A673 (cell line): ENCODE measurements at regions not wholly inside any gene's neighbourhood (a gene's known extent, or its start where the extent isn't known, plus 50 kb on each side); places are given as distances from the start of the nearest gene placed in this dataset.

ENCODE experiments used
- BruUV-seq: library from RNA; stranded (reverse); fragments of 400-500 nt; replicated peaks from 2 replicates; lab custom pipeline; 2021; lab: Mats Ljungman, UMichigan
- CTCF ChIA-PET: fragments of 300-600 bp; sonication (Branson Sonifier 250); formaldehyde crosslinking; loops from one replicate; lab custom pipeline; 2022; ENCODE audit warnings: antibody characterized with exemption; lab: Charles Lee
- POLR2A ChIA-PET: fragments of 300-600 bp; sonication (Branson Sonifier 250); formaldehyde crosslinking; loops from one replicate; lab custom pipeline; 2022; ENCODE audit warnings: antibody characterized with exemption; ENCODE audit not compliant: low non-redundant PET; lab: Charles Lee
- DNase-seq: peaks from one replicate; pipeline ENCODE4 v3.0.0-alpha.2; 2015; ENCODE audit warnings: low spot score
- H3K27ac ChIP-seq: fragments of 200-600 bp; sonication (generic); 2 replicates; pipeline ENCODE4 v1.5.1; 2016; ENCODE audit warnings: mixed run types, low read depth, mild to moderate bottlenecking, mixed read lengths, antibody characterized with exemption, low read length; ENCODE audit not compliant: poor library complexity, severe bottlenecking
- H3K27me3 ChIP-seq: fragments of 200-600 bp; sonication (generic); replicated peaks from 2 replicates; pipeline ENCODE4 v1.6.1; 2017; ENCODE audit warnings: mixed run types, low read depth, mild to moderate bottlenecking, mixed read lengths, antibody characterized with exemption, low read length; ENCODE audit not compliant: insufficient read depth, poor library complexity
- H3K36me3 ChIP-seq: fragments of 200-600 bp; sonication (generic); 2 replicates; pipeline ENCODE4 v1.6.1; 2016; ENCODE audit warnings: mixed run types, mild to moderate bottlenecking, mixed read lengths, antibody characterized with exemption, low read length; ENCODE audit not compliant: insufficient read depth, poor library complexity, severe bottlenecking
- H3K4me1 ChIP-seq: fragments of 200-600 bp; sonication (generic); 2 replicates; pipeline ENCODE4 v1.6.1; 2017; ENCODE audit warnings: mixed run types, mild to moderate bottlenecking, mixed read lengths, antibody characterized with exemption, low read length; ENCODE audit not compliant: insufficient read depth, poor library complexity, severe bottlenecking
- H3K4me3 ChIP-seq: fragments of 200-600 bp; sonication (generic); 2 replicates; pipeline ENCODE4 v1.5.1; 2016; ENCODE audit warnings: low read depth, mixed run types, mild to moderate bottlenecking, mixed read lengths, low read length; ENCODE audit not compliant: poor library complexity, severe bottlenecking
- H3K9me3 ChIP-seq: fragments of 200-600 bp; sonication (generic); 2 replicates; pipeline ENCODE4 v1.6.1; 2016; ENCODE audit warnings: mixed run types, low read depth, mild to moderate bottlenecking, mixed read lengths, antibody characterized with exemption, low read length; ENCODE audit not compliant: poor library complexity, severe bottlenecking
- CTCF ChIP-seq: fragments of 300-800, 200-600 bp; sonication (generic); conservative IDR thresholded peaks from 2 replicates; pipeline ENCODE4 v1.5.1; 2017; ENCODE audit warnings: low read depth, mild to moderate bottlenecking, antibody characterized with exemption, low read length, moderate library complexity, mixed read lengths
- EZH2 ChIP-seq: fragments of 200-600 bp; sonication (generic); IDR thresholded peaks from 2 replicates; pipeline ENCODE4 v1.6.1; 2017; ENCODE audit warnings: borderline replicate concordance, low read depth, mild to moderate bottlenecking, mixed read lengths, antibody characterized with exemption, low read length; ENCODE audit not compliant: poor library complexity, severe bottlenecking
- intact Hi-C: fragments of 100-400 bp; cut with micrococcal nuclease; formaldehyde crosslinking; loops from one replicate; pipeline ENCODE4 v1.10.0; 2022; ENCODE audit not compliant: unreplicated experiment

DNA sequence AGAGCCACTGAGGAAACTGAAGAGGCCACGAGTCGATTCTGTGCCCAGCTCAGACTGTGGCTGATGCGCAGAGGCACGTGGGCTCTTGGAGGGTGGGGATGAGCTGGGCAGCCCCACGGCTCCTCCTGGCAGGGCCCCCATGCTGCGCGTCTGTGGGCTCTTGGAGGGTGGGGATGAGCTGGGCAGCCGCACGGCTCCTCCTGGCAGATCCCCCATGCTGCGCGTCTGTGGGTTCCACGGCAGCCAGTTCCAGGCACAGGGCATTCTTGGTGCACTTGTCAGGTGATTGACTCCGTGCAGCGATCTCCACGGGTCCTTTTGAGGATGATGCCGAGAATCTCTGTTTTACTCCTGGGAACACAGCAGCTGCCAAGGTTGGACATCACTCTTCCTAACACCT is 138.1 kb upstream of the ZNF236 start:
- no peak overlapping the region for H3K4me3 ChIP-seq
- no peaks in the 10 kb centered on the region for H3K36me3 ChIP-seq
- ChIA-PET CTCF (interaction anchor here (0.8 kb wide), 1 partner anchor 25 kb away, joined by 3 read pairs; no protein-coding TSS in a partner anchor), POLR2A (no interaction called here)
- H3K27me3 ChIP-seq: no peaks in the 10 kb centered on the region
- no peak overlapping the region for H3K27ac ChIP-seq
- H3K4me1 ChIP-seq: peaks cover 10% of the 10 kb centered on the region
- H3K9me3 ChIP-seq: no peaks in the 10 kb centered on the region
- TF ChIP-seq EZH2 (no peak), CTCF (no peak)
- BruUV-seq: no TSS peak
- no peak for DNase-seq
- intact Hi-C loops: no loop called here

GRCh38 chr18:76679945-76680344 is 142.4 kb upstream of the ZNF236 start:
- no peaks in the 10 kb centered on the region for H3K36me3 ChIP-seq
- CTCF ChIA-PET: no interaction called here
- H3K4me1 ChIP-seq: no peaks in the 10 kb centered on the region
- no peak for DNase-seq
- POLR2A ChIA-PET: interaction anchor here (0.5 kb wide), 1 partner anchor 446 kb away, joined by 3 read pairs; no protein-coding TSS in a partner anchor
- H3K27ac ChIP-seq: no peak overlapping the region
- intact Hi-C loops: no loop called here
- no peaks in the 10 kb centered on the region for H3K9me3 ChIP-seq
- H3K27me3 ChIP-seq: no peaks in the 10 kb centered on the region
- H3K4me3 ChIP-seq: no peak overlapping the region
- TF ChIP-seq CTCF: no peak
- BruUV-seq: no TSS peak

DNA sequence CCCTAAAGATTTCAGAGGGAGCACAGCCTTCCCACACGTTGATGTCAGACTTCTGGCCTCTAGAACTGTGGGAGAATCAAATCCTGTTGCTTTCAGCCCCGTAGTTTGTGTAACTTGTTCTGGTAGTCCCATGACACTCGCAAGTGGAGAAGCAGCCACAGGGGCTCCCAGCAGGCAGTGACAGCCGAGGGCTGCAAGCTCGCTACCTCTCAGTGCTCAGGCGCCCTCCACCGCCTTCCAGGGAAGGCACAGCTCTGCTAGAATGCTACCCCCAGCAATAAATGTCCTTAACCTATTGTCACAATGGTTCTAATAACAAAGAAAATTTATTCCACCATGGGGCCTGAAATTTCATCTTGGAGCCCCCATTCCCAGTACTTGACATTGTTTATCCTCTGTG is 143.1 kb upstream of the ZNF236 start:
- BruUV-seq: no TSS peak
- no peaks in the 10 kb centered on the region for H3K9me3 ChIP-seq

More for the DNA sequence above, 143.1 kb upstream of the ZNF236 start:
- no peak overlapping the region for H3K27ac ChIP-seq
- CTCF ChIA-PET: interaction anchor here (0.6 kb wide), 1 partner anchor 59 kb away, joined by 7 read pairs; no protein-coding TSS in a partner anchor
- DNase-seq: peak; percentile 31
- H3K27me3 ChIP-seq: no peaks in the 10 kb centered on the region
- H3K4me1 ChIP-seq: no peaks in the 10 kb centered on the region
- no peak overlapping the region for H3K4me3 ChIP-seq
- H3K36me3 ChIP-seq: no peaks in the 10 kb centered on the region
- intact Hi-C loops: no loop called here
- POLR2A ChIA-PET: interaction anchor here (0.5 kb wide), 1 partner anchor 447 kb away, joined by 3 read pairs; no protein-coding TSS in a partner anchor
- TF ChIP-seq EZH2 (no peak), CTCF (peak; percentile 22; the same call in 1 of the 2 replicates)
